ENCODE measurements at regions not wholly inside any gene's neighbourhood (a gene's known extent, or its start where the extent isn't known, plus 50 kb on each side); places are given as distances from the start of the nearest gene placed in this dataset.
A peak's percentile ranks its signal among the peaks of the same experiment; 100 is the strongest.
"Not testable (repeated sequence)": the region's sequence is repeated elsewhere in the genome, so short reads cannot be mapped to it uniquely, and the experiment has no call there.

DNA sequence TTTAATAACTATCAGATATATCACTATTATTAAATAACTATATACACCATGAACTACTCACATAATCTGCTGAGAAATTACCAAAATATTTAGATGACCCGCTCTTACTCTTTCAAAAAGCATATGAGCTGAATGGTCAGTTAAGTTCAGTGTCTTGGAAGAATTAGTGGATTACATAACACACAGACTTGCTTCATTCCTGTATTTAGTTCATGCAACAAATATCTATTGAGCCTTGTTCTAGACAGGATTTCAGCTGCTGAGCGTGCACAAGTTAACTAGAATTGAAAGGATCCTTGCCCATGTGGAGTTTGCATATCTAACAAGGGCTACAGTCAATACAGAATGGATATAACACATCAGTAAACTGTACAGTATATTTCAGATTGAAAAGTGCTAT is 566.2 kb downstream of the CBLN4 start:
- FAIRE-seq: no peak
- DNase-seq (ENCODE audit: low spot score): no peak

DNA sequence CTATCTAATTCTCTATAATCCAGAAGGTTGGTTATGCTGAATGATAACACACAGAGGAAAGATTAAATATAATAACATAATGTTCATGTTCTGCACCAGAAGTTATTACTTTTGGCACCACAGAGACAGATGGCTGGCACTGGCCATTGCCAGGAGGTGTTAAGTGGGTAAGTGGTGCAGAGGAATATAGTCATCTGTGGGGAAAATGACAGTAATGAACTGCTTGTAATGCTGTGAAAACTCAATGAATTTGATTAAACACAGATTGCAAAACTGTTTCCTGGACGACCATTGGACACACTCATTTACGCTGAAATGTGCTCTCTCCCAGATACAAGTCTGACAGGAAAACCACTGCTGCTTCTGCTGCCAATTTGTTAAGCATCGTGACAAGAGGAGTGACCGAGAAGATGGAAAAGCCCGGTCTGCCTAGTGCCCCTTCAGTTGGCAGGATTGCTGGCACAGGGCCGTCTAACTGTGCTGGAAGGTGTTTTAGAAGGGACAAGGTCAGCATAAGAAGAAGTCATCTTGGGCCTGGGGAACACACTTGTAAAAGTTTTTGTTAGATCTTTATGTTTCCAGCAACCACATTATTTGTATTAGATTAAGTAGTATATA is 567.4 kb downstream of the CBLN4 start:
- FAIRE-seq (peak; percentile 30), DNase-seq (ENCODE audit: low spot score) (no peak)

DNA sequence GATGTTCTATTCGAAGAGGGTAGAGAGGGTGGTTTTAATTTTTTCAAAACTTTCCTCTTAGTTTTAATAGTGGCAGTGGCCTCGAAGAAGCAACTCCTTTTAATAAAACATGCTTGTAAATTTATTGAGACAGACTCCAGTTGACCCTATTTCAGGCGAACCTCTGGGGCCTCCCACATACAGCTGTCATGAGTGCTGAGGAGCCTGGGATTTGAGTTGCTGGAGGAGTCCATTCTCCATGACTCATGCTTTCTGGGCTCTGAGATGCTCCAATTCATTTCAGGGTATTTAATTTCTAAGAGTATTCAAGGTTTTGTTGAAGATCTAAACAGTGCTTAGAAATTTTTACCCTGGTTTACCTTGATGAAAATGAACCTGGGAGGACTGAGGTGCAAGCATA is 580.4 kb downstream of the CBLN4 start:
- FAIRE-seq (no peak), DNase-seq (ENCODE audit: low spot score) (no peak)

DNA sequence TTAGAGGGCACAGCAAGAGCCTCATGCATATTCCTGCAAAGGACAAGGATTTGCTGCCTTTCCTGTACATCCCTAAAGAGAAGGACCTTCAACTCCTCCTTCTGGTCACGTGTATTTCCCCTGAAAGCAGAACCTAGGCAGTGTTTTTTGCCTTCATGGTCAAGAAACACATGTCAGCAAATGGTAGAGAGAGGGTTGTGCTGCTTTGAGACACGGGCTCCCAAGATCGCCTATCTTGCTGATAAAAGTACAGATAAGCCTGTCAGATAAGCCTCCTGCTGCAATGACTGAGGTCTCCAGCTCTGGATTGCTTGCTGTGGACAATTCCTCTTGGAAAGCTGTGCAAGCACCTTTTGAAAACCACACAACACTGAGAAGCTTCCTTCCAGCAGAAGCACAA is 580.8 kb downstream of the CBLN4 start:
- FAIRE-seq (no peak), DNase-seq (ENCODE audit: low spot score) (no peak)

DNA sequence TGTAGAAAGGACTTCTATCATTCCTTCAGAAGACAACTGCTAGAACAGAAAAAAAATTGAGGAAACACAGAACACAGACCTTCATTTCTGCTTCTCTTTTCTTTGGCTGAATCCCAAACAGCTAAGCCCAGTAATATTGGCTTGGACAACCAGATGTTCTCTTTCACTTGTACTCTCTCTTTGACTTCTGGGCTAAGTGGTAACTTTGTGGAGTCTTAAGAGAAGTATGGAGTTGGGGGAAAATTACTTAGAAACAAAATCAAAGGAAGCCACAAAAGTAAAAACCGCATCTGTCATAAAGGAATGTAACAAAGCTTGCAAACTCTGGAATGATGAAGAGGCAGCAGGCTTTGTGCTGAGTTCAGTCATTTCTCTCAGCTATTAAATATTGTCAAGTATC is 587.5 kb downstream of the CBLN4 start:
- peak; percentile 18 for DNase-seq (ENCODE audit: low spot score)
- peak; percentile 42 for FAIRE-seq

DNA sequence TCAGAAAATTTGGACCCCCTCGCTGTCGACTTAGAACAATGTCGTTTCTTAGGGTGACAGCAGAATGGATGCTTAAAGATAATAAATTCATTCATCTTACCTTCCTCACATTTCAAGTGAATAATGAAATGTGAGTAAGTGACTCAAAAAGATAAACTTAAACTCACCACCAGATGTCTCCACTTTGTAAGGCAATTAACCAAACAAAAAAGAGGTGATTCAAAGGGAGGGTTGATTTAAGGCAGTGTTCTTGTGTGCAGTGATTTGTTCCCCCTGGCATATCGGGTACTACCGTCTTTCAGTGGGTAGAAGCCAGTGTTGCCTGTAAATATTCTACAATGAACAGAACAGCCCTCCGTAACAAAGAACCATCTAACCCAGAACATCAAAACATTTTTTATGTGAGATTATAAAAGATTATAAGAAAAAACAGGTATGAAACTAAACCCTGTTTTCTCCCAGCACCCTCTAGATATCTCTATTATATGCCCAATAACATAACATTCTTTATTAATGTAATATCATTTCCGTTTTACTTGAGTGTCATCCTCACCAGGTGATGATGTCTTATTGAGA is 589.7 kb downstream of the CBLN4 start:
- FAIRE-seq: peak; percentile 37
- peak; percentile 40 for DNase-seq (ENCODE audit: low spot score)

DNA sequence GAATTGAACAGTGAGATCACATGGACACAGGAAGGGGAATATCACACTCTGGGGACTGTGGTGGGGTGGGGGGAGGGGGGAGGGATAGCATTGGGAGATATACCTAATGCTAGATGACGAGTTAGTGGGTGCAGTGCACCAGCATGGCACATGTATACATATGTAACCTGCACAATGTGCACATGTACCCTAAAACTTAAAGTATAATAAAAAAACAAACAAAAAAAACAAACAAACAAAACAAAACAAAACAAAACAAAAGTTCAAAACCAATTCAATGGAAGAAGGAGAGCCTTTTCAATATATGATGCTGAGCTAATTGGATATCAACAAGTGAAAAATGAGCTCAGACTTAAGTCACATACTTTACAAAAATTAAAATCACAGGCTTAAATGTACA is 592.8 kb downstream of the CBLN4 start:
- DNase-seq (ENCODE audit: low spot score); FAIRE-seq: not testable (repeated sequence)

DNA sequence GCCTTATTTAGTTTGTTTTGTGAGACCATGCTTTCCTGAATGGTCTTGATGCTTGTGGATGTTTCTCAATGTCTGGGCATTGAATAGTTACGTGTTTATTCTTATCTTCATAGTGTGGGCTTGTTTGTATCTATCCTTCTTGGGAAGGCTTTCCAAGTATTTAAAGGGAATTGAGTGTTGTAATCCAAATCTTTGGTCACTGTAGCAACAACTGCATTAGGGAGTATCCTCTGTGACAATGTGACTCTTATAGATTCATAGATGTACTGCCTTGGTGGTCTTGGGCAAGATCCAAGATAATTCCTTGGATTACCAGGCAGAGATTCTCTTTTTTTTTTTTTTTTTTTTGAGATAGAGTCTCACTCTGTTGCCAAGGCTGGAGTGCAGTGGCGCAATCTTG is 598.4 kb downstream of the CBLN4 start:
- FAIRE-seq (no peak), DNase-seq (ENCODE audit: low spot score) (no peak)

DNA sequence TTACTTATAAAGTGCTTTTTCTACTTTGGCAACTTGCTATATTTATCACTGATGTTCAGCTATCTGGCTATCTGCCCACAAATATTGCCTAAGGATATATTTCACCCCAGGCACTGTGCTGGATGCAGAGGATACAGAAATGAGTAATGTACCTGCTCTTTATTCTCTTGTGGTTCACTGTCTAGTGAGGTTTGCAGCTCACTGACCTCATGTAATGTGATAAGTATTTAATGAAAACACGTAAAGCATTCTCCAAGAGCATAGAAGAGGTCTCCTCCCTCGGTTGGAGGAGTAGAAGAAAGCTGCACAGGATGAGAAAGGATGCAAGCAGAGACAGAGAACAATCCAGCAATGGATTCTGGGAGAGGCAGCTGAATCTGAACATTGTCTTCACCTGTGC is 610.7 kb downstream of the CBLN4 start:
- peak; percentile 23 for FAIRE-seq
- no peak for DNase-seq (ENCODE audit: low spot score)

DNA sequence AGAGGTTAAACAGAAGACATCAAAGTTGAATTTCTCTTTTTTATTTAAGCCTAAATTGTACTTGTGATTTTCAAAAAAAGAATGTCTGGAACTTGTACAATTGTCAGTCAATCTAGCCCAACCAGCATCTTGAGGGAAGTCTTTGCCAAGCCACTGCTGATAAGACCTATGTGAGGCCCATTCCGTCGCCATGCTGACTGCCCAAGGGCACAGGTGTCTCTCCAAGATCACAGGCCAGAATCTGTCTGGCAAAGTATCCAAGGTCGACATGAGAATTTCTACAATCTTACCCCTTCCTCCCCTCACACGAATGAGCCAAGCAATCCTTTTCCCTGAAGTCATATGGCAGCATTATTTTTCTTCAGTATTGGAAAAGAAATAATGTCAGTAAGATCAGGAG is 614.5 kb downstream of the CBLN4 start:
- FAIRE-seq: no peak
- DNase-seq (ENCODE audit: low spot score): no peak

DNA sequence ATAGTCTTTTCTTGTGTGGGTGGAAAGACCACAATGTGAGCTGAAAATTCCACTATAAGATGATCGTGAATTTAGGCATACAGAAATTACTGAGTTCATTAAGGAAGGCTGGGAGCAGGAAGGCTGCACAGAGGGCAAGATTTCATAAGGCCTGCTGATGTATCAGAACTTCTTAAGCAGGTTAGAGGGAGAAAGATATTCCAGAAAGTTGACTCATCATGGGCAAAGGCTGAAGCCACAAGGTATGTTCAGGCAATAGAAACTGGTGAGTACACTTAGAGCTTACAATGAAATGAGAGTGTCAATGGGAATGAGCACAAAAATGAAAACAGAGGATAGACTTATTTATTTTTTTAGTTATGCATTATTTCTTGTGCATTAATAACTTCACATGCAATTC is 618.6 kb downstream of the CBLN4 start:
- DNase-seq (ENCODE audit: low spot score): peak; percentile 32
- FAIRE-seq: no peak

DNA sequence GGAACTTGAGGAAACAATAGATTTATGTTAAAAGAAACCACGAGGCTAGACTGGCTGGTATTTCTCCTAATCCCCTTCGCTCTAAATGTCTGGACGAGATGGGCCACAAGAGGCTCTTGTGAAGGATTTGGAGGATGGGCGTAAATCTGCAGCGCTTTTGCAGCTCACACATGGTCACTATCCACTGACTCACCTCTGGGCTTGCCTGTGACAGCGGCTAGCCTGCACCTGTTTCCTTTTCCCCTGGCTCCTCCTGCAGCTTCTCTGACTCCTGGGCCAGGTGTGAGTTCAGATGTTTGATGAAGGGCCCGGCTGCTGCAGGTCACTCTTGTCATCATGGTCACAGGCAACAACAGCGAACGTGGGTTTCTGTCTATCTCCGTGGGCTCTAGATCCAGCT is 629.4 kb downstream of the CBLN4 start:
- DNase-seq (ENCODE audit: low spot score): no peak
- FAIRE-seq: no peak

DNA sequence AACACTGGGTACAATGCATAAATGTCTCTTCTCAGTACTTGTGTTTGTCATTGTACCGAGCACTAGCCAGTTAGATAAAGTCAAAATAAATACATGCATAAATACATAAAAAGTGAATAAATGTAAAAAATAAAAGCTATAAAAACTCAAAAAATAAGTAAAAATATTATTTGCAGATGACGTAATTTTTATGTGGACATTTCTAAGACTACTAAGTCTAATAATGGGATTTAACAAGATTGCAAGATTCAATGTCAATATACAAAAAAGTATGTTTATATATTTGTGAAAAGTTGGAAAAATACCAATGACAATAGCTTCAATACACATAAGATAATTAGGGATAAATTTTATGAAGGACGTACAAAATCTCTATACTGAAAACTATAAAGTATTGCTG is 639.6 kb downstream of the CBLN4 start:
- FAIRE-seq (no peak), DNase-seq (ENCODE audit: low spot score) (no peak)

DNA sequence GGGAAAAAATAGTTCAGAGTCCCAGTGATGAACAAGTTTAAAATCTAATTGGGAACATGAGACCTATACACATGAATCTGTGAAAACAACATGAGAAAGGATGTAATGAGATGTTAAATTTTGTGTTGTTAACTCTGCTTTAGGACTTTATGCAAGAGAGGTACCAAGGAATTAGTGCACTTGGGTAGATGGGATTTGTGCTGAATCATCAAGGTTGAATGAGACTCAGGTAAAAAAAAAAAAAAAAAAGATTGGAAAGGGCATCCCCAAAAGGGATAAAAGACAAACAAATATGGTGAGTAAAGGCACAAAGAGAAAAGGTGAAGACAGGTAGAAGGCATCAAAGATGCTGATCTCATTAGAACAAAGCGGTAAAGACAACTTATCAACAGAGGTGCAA is 644.4 kb downstream of the CBLN4 start:
- no peak for FAIRE-seq
- no peak for DNase-seq (ENCODE audit: low spot score)

DNA sequence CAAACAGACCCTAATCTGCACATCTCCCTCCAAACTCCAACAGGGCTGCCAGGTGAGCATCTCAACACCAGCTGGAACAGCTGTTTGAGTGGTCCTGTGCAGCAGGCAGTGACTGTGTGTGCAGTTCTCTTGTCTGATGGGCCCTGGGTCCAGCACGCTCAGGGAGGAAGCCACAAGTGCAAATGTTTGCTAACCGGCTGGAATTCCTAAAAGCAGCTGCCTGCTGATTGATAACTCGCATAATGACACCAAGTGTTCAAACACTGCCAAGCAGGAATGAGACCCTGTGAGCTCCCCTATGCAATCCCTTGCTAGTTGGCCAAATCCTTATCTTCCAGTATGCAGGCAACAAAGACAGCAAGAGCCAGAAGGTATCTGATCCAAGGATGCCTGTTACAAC is 650.6 kb downstream of the CBLN4 start:
- no peak for DNase-seq (ENCODE audit: low spot score)
- no peak for FAIRE-seq

DNA sequence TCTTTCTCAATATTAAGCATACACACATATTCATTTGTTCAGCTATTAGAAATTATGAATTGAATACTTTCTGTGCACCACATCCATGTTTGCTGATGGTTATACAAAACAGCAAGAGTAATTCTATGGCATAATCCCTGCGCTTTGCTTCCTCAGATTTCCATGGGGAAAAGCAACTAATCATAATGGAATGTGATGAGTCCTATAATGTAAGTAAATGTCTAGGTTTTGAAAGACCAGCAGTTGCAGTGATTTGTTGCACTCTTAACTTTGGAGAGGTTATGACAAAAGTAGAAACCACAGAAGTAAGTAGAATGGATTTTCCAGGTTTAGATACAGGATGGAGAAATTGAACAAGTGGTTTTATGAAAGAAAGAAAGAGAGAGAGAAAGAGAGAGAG is 652.1 kb downstream of the CBLN4 start:
- FAIRE-seq: no peak
- peak; percentile 36 for DNase-seq (ENCODE audit: low spot score)

DNA sequence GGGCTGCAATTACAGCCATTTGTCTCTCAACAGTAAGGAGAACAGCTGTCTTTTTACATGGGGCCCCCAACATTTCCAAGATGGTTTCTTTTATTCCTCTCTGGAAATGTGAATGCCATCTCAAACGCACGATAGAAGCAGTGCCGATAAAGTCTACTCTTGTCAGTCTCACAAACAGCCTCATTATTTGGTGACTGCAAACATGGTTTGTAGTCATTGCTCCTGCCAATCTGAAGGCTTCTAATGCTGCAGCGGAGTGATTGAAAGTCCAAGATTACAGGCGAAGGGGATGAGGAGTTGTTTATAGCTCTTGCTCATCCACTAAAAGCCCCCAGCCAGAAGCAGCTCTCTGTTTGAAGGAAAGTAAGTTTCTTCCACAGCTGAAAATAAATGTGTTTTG is 657.1 kb downstream of the CBLN4 start:
- FAIRE-seq: no peak

DNA sequence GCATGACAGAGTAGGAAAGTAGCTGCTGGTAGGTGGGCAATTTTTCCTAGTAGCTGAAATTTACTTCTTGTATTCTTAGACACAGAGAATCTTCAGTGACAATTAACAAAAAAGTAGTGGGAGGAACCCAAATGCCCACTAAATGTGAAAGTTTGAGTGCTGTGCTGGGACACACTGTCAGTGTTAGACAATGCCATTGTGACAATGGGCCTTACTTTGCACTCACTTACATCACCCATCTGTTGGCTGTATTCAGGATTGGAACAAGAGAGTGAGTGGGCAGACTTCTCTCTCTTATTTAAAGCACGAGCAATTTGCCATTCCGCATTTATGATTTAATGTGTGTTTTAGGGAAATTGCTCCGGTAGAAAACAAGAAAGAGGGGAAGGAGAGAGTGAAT is 662.5 kb downstream of the CBLN4 start:
- DNase-seq (ENCODE audit: low spot score) (no peak), FAIRE-seq (peak; percentile 83)

More for the DNA sequence above, 657.1 kb downstream of the CBLN4 start:
- DNase-seq (ENCODE audit: low spot score): no peak

DNA sequence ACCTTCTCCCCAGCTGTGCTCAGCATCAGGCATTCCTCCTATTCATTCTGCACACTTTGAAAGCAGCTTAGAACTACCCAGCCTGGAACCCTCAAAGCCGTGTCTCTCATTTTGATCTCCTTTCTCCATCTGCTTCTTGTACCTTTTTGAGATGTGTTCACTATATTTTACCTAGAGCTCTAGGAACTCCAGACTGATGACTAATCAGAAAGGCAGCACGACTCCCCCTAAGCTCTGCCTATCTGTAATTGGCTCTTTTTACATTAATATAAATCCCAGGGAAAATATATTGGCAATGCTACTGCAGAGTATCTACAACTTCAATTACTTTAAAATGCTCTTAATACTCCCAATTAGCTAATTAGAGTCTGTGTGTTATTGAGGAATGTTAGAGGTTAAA is 671.5 kb downstream of the CBLN4 start:
- DNase-seq (ENCODE audit: low spot score): peak; percentile 49

DNA sequence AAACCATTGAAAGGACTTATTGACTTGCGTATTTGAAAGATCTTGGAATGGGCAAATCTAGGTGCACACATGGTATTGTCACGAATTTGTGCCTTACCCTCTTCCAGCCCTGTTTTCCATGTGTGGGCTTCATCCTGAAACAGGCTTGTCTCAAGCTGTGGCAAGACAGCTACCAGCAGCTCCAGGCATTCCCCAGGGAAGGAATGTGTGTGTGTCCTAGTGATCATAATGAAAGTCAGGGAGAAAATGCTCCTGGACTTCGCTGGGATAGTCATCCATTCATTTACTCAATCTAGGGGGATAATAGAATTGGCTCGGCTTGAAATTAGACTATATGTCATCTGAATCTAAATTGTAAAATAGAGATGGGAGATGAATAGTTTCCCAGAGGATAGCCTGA is 676.2 kb downstream of the CBLN4 start:
- DNase-seq (ENCODE audit: low spot score) (no peak), FAIRE-seq (no peak)

More for the DNA sequence above, 671.5 kb downstream of the CBLN4 start:
- FAIRE-seq: no peak

DNA sequence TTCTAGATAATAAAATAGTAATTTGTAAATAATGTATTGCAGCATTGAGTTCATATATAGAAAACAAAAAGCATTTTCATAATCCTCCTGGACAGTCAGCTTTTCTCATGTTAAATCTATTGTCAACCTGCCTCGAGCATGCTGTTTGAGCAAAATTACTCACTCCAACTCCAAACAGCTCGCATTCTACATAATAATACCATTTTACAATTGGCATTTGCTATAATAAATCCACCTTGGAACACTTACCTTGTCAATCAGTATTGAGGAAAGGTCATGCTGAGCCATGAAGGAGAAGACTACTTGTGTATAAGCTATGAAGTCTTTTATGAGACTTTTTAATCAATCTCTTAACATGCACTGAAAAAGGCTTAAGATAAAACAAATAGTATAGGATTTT is 682.6 kb downstream of the CBLN4 start:
- FAIRE-seq (no peak), DNase-seq (ENCODE audit: low spot score) (no peak)

DNA sequence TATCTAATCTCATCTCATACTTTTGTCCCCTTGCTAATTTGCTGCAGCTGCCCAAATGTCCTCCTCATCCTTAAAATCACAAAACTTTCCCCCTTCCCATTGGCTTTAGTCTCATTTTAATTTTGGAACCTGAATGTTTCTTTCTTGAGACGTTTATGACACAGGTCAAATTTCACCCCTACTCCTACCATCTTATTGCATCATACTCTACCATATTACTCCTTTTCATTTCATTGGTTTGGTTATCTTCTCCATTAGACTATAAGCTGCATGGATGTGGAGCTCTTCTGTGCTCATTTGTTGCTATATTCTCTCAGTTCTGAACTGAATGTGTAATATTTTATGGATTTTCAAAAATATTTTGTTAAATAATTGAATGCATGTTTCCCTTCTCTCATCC is 688.6 kb downstream of the CBLN4 start:
- no peak for FAIRE-seq

DNA sequence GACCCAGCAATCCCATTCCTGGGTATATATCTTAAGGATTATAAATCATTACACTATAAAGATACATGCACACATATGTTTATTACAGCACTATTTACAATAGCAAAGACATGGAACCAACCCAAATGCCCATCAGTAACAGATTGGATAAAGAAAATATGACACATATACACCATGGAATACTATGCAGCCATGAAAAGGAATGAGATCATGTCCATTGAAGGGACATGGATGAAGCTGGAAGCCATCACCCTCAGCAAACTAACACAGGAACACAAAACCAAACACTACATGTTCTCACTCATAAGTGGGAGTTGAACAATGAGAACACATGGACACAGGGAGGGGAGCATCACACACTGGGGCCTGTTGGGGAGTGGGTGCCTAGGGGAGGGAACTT is 694.5 kb downstream of the CBLN4 start:
- DNase-seq (ENCODE audit: low spot score); FAIRE-seq: not testable (repeated sequence)

More for the DNA sequence above, 688.6 kb downstream of the CBLN4 start:
- no peak for DNase-seq (ENCODE audit: low spot score)

DNA sequence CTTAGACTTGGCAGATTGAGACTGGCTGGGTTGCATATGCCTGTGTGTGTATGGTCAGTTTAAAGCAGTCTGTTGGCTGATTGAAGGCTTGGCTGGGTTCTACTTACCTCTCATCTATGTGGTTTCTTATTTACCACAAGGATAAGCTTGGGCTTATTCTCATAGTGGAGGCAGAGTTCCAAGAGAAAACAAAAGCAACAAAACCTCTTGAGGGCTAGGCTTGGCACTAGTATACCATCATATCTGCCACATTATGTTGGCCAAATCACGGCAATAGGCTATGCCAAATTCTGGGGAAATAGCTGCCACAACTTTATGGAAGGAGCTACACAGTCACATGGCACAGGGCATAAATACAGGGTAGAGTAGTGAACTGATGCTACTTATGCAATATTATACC is 714.1 kb downstream of the CBLN4 start:
- FAIRE-seq: peak; percentile 17

More for the DNA sequence above, 714.1 kb downstream of the CBLN4 start:
- no peak for DNase-seq (ENCODE audit: low spot score)
